Caco-2 (cell line): ENCODE measurements at regions not wholly inside any gene's neighbourhood (a gene's known extent, or its start where the extent isn't known, plus 50 kb on each side); places are given as distances from the start of the nearest gene placed in this dataset.

Experiments
- BruUV-seq: library from RNA; stranded (reverse); fragments of 400-500 nt; replicated peaks from 2 replicates; lab custom pipeline; 2021; lab: Mats Ljungman, UMichigan
- CTCF ChIA-PET: fragments of 300-600 bp; sonication (Branson Sonifier 250); formaldehyde crosslinking; loops from one replicate; lab custom pipeline; 2022; ENCODE audit warnings: antibody characterized with exemption; lab: Charles Lee
- POLR2A ChIA-PET: fragments of 300-600 bp; sonication (Branson Sonifier 250); formaldehyde crosslinking; loops from one replicate; lab custom pipeline; 2022; ENCODE audit warnings: antibody characterized with exemption; lab: Charles Lee
- DNase-seq, 2 experiments: peaks; one replicate each; pipeline versions ENCODE4 v3.0.0 to v3.0.0-alpha.2; 2020 to 2022
- H3K27me3 ChIP-seq: replicated peaks from 2 replicates; pipeline ENCODE4 v1.6.0; 2011; ENCODE audit warnings: low read length; ENCODE audit not compliant: control insufficient read depth, insufficient read depth
- H3K36me3 ChIP-seq: 2 replicates; pipeline ENCODE4 v1.5.1; 2011; ENCODE audit warnings: low read length; ENCODE audit not compliant: control insufficient read depth, insufficient read depth
- H3K4me1 ChIP-seq: fragments of 250-450 bp; sonication (Bioruptor Pico); 2 replicates; pipeline ENCODE4 v1.5.1; 2020; ENCODE audit warnings: mild to moderate bottlenecking
- H3K4me3 ChIP-seq: 2 replicates; pipeline ENCODE4 v1.5.1; 2011; ENCODE audit warnings: low read depth, mild to moderate bottlenecking, control low read depth, low read length
- H3K9me3 ChIP-seq: fragments of 250-450 bp; sonication (Bioruptor Pico); 2 replicates; pipeline ENCODE4 v1.5.1; 2020; ENCODE audit warnings: mild to moderate bottlenecking, moderate library complexity
- H3K27ac Mint-ChIP-seq: one replicate; pipeline ENCODE4 v1.8.0; 2022; ENCODE audit warnings: mixed read lengths; ENCODE audit not compliant: unreplicated experiment
- H3K27me3 Mint-ChIP-seq: one replicate; pipeline ENCODE4 v1.8.0; 2022; ENCODE audit warnings: mixed read lengths; ENCODE audit not compliant: insufficient read depth, unreplicated experiment
- H3K36me3 Mint-ChIP-seq: one replicate; pipeline ENCODE4 v1.8.0; 2022; ENCODE audit warnings: mild to moderate bottlenecking, mixed read lengths; ENCODE audit not compliant: insufficient read depth, unreplicated experiment
- H3K4me1 Mint-ChIP-seq: one replicate; pipeline ENCODE4 v1.8.0; 2022; ENCODE audit warnings: low read depth, mixed read lengths; ENCODE audit not compliant: unreplicated experiment
- H3K4me3 Mint-ChIP-seq: one replicate; pipeline ENCODE4 v1.8.0; 2022; ENCODE audit warnings: mild to moderate bottlenecking, moderate library complexity, mixed read lengths; ENCODE audit not compliant: unreplicated experiment
- H3K9me3 Mint-ChIP-seq: one replicate; pipeline ENCODE4 v1.8.0; 2022; ENCODE audit warnings: mixed read lengths; ENCODE audit not compliant: unreplicated experiment
- intact Hi-C: fragments of 100-400 bp; cut with micrococcal nuclease; formaldehyde crosslinking; loops from one replicate; pipeline ENCODE4 v1.10.0; 2022; ENCODE audit not compliant: unreplicated experiment
- TF ChIP-seq, protein P1 (sequence below), 2 experiments: fragments of 200-600 bp in 1 of 2; IDR thresholded peaks; 1 replicate in 1 of 2; 2 replicates in 1 of 2; pipeline versions ENCODE4 v1.5.1 to v1.8.0; 2011 to 2022; ENCODE audit warnings: antibody characterized with exemption in 1 of 2, control low read depth in 1 of 2, inconsistent platforms in 1 of 2, low read depth in 1 of 2, low read length in 1 of 2, mild to moderate bottlenecking in 1 of 2, moderate library complexity in 1 of 2; ENCODE audit not compliant: insufficient read depth in 1 of 2, severe bottlenecking in 1 of 2, unreplicated experiment in 1 of 2

DNA sequence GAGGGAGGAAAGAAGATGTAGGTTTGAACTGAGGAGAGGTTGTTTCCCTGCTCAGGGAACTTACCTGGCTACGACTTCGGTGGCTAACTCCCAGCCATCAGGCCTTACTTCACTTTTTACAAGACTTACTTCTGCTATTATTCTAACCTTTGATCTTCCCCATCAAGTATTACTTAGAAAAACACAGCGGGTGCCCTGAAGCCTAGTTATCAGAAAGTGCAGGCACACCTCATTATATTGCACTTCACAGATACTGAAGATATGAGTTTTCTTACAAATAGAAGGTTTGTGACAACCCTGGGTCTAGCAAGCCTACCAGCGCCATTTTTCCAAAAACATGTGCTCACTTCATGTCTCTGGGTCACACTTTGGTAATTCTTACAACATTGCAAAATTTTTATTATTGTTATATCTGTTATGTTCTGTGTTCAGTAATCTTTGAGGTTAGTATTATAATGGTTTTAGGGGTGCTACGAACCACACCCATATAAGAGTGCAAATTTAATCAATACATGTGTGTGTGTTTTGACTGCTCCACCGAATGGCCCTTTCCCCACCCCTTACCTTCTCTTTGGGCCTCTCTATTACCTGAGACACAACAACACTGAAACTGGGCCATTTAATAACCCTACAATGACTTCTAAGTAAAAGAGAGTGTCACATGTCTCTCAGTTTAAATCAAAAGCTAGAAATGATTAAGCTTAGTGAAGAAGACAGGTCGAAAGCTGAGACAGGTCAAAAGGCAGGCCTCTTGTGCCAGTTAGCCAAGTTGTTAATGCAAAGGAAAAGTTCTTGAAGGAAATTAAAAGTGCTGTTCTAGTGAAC lies 2102.7 kb upstream of the WWC1 start:
- DNase-seq, result no peak
- ChIA-PET CTCF (no interaction called here), POLR2A (no interaction called here)
- H3K4me1 Mint-ChIP-seq, result no peaks in the 10 kb centered on the region
- Histone ChIP-seq H3K9me3 (no peaks in the 10 kb centered on the region), H3K27me3 (no peaks in the 10 kb centered on the region), H3K4me1 (no peaks in the 10 kb centered on the region), H3K36me3 (no peaks in the 10 kb centered on the region), H3K4me3 (no peak overlapping the region)
- TF ChIP-seq, protein P1, sequence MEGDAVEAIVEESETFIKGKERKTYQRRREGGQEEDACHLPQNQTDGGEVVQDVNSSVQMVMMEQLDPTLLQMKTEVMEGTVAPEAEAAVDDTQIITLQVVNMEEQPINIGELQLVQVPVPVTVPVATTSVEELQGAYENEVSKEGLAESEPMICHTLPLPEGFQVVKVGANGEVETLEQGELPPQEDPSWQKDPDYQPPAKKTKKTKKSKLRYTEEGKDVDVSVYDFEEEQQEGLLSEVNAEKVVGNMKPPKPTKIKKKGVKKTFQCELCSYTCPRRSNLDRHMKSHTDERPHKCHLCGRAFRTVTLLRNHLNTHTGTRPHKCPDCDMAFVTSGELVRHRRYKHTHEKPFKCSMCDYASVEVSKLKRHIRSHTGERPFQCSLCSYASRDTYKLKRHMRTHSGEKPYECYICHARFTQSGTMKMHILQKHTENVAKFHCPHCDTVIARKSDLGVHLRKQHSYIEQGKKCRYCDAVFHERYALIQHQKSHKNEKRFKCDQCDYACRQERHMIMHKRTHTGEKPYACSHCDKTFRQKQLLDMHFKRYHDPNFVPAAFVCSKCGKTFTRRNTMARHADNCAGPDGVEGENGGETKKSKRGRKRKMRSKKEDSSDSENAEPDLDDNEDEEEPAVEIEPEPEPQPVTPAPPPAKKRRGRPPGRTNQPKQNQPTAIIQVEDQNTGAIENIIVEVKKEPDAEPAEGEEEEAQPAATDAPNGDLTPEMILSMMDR (IDR thresholded peaks at IDR 0.05; ENCODE audit: insufficient read depth in 1 of 2, low read depth in 1 of 2, low read length in 1 of 2, severe bottlenecking in 1 of 2, unreplicated experiment in 1 of 2), result no peak
- H3K27ac Mint-ChIP-seq, result no peak overlapping the region
- no peaks in the 10 kb centered on the region for H3K9me3 Mint-ChIP-seq
- H3K36me3 Mint-ChIP-seq, result no peaks in the 10 kb centered on the region
- no peak overlapping the region for H3K4me3 Mint-ChIP-seq
- intact Hi-C loops, result no loop called here
- peaks cover 2% of the 10 kb centered on the region for H3K27me3 Mint-ChIP-seq
- BruUV-seq, result no TSS peak

- no peaks in the 10 kb centered on the region for H3K9me3 Mint-ChIP-seq
- TF ChIP-seq, protein P1 (IDR thresholded peaks at IDR 0.05; ENCODE audit: insufficient read depth in 1 of 2, low read depth in 1 of 2, low read length in 1 of 2, severe bottlenecking in 1 of 2, unreplicated experiment in 1 of 2), result no peak
- intact Hi-C loops, result no loop called here
- BruUV-seq, result no TSS peak
- Histone ChIP-seq H3K36me3 (no peaks in the 10 kb centered on the region), H3K4me1 (no peaks in the 10 kb centered on the region), H3K27me3 (no peaks in the 10 kb centered on the region), H3K4me3 (no peak overlapping the region), H3K9me3 (no peaks in the 10 kb centered on the region; the same call in 1 of the 2 replicates)
- H3K27me3 Mint-ChIP-seq, result no peaks in the 10 kb centered on the region
- ChIA-PET CTCF (no interaction called here), POLR2A (no interaction called here)
- no peaks in the 10 kb centered on the region for H3K36me3 Mint-ChIP-seq
- no peak overlapping the region for H3K4me3 Mint-ChIP-seq
- no peak overlapping the region for H3K27ac Mint-ChIP-seq
- DNase-seq, result no peak
- no peaks in the 10 kb centered on the region for H3K4me1 Mint-ChIP-seq
These were observed 2098.7 kb upstream of the WWC1 start for GRCh38 chr5:166192696-166193095.

DNA sequence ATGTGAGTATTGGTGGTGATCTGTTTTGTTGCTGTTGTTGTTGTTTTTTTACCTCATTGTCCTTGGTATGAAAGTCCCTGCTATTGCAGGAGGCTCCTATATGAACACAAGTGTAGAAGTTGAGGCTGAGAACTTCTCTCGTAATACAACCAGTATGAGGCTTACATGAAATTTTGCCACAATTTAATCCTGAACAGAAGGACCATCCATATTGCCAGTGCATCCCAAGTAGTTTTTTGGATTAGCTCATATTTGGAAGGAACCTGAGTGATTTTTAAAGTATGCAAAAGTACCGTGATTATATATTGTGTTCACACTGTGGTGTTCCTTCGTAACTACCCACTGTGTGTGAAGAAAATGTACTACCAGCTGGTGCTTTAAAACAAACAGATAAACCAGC lies 2095.5 kb upstream of the WWC1 start:
- no peaks in the 10 kb centered on the region for H3K27me3 Mint-ChIP-seq
- H3K9me3 Mint-ChIP-seq, result no peaks in the 10 kb centered on the region
- Histone ChIP-seq H3K9me3 (no peaks in the 10 kb centered on the region; the same call in 1 of the 2 replicates), H3K36me3 (no peaks in the 10 kb centered on the region), H3K4me1 (no peaks in the 10 kb centered on the region), H3K4me3 (no peak overlapping the region), H3K27me3 (no peaks in the 10 kb centered on the region)
- no peaks in the 10 kb centered on the region for H3K36me3 Mint-ChIP-seq
- no peak overlapping the region for H3K4me3 Mint-ChIP-seq
- BruUV-seq, result no TSS peak
- TF ChIP-seq, protein P1 (IDR thresholded peaks at IDR 0.05; ENCODE audit: insufficient read depth in 1 of 2, low read depth in 1 of 2, low read length in 1 of 2, severe bottlenecking in 1 of 2, unreplicated experiment in 1 of 2), result no peak
- H3K27ac Mint-ChIP-seq, result no peak overlapping the region
- intact Hi-C loops, result no loop called here
- DNase-seq, result no peak
- CTCF ChIA-PET, result no interaction called here
- no peaks in the 10 kb centered on the region for H3K4me1 Mint-ChIP-seq
- POLR2A ChIA-PET, result no interaction called here
